Neural progenitor cell (in vitro differentiated cells): ENCODE measurements at regions not wholly inside any gene's neighbourhood (a gene's known extent, or its start where the extent isn't known, plus 50 kb on each side); places are given as distances from the start of the nearest gene placed in this dataset.

Experiments used
- EZH2 ChIP-seq: fragments of 200-600 bp; sonication (generic); IDR thresholded peaks from 2 replicates; pipeline ENCODE4 v1.6.1; 2017; ENCODE audit warnings: antibody characterized with exemption, mild to moderate bottlenecking, moderate library complexity
- EZH2phosphoT487 ChIP-seq: fragments of 200-600 bp; sonication (generic); IDR thresholded peaks from 2 replicates; pipeline ENCODE4 v1.6.1; 2017; ENCODE audit warnings: antibody characterized with exemption
- TF ChIP-seq, protein P1 (sequence below): fragments of 200-600 bp; sonication (generic); IDR thresholded peaks from 2 replicates; pipeline ENCODE4 v1.5.1; 2017; ENCODE audit warnings: antibody characterized with exemption, mild to moderate bottlenecking

DNA sequence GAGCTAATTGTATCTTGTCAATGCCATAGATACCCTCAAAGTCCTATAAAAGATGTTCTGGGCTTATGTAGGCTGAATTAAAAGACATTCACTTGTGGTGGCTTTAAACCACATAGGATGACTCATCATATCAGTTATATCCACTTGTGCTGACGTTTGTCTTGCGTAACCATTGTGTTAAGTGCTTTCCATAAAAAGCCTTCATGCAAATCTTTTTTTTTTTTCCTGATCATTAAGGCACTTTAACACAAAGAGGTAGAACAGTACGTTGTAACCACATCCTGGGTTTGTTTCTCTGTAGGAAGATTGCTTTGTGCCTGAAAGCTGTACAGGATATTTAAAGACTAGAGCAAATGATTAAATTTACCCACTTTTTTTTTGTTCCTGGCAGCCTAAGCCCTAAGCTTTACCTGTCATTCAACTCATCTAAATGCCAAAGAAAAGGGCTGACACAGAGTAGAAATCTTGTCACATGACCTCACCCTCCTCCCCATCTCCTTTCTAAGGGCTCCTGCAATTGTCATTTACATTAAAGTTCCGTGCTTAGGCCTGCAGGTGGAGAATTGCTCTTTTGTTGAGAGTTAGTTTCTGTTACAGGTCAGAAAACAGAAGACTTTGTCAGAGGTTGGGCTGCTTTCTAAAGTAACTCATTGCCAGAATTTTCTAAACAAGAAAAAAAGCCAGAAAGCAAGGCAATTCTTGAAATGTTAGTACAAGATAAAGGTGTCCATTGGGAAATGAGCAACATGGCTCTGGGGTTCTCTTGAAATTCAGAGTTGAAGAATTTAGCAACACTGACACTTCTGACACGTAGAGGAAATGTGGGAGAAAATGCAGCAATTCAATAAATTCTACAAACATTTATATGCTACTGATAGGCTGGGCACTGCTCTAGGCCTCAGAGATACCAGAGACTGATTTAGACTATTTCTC, 555.6 kb downstream of the PPARGC1A start:
- TF ChIP-seq, protein P1, sequence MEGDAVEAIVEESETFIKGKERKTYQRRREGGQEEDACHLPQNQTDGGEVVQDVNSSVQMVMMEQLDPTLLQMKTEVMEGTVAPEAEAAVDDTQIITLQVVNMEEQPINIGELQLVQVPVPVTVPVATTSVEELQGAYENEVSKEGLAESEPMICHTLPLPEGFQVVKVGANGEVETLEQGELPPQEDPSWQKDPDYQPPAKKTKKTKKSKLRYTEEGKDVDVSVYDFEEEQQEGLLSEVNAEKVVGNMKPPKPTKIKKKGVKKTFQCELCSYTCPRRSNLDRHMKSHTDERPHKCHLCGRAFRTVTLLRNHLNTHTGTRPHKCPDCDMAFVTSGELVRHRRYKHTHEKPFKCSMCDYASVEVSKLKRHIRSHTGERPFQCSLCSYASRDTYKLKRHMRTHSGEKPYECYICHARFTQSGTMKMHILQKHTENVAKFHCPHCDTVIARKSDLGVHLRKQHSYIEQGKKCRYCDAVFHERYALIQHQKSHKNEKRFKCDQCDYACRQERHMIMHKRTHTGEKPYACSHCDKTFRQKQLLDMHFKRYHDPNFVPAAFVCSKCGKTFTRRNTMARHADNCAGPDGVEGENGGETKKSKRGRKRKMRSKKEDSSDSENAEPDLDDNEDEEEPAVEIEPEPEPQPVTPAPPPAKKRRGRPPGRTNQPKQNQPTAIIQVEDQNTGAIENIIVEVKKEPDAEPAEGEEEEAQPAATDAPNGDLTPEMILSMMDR = peak; percentile 40
- TF ChIP-seq EZH2 (no peak), EZH2phosphoT487 (no peak)
